ENCODE measurements at regions not wholly inside any gene's neighbourhood (a gene's known extent, or its start where the extent isn't known, plus 50 kb on each side); places are given as distances from the start of the nearest gene placed in this dataset.

DNA sequence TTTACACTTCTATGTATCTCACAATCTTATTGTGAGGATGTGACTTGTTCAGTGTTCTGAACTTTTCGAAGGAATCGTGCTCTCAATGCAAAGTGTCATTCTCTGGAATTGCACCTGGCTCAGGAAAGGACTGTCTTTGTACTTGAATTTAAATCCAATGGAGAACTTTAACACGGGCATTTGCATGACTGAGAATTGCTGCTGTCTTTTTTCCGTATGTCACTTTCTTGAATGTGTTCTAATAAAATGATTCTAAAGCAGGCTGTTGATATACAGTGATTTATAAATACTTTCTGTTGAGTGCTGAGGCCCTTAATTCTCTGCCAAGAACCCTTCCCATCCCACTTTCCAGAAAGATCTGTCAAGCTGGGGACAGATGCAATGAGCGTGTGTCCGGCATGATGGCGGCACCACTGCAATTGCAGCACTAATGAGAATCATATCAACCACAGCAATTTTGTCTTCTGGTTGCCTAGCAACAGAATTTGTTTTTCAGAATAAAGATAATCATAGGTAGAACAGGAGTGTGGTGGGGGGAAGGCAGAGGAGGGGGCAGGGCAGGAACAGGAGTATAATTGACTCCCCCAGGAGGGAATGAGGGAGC is 210.6 kb upstream of the UMPS start:
- TF ChIP-seq, protein P1, sequence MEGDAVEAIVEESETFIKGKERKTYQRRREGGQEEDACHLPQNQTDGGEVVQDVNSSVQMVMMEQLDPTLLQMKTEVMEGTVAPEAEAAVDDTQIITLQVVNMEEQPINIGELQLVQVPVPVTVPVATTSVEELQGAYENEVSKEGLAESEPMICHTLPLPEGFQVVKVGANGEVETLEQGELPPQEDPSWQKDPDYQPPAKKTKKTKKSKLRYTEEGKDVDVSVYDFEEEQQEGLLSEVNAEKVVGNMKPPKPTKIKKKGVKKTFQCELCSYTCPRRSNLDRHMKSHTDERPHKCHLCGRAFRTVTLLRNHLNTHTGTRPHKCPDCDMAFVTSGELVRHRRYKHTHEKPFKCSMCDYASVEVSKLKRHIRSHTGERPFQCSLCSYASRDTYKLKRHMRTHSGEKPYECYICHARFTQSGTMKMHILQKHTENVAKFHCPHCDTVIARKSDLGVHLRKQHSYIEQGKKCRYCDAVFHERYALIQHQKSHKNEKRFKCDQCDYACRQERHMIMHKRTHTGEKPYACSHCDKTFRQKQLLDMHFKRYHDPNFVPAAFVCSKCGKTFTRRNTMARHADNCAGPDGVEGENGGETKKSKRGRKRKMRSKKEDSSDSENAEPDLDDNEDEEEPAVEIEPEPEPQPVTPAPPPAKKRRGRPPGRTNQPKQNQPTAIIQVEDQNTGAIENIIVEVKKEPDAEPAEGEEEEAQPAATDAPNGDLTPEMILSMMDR (conservative IDR thresholded peaks at IDR 0.05) = no peak
- no peak for TF ChIP-seq ZFX (IDR thresholded peaks at IDR 0.05)
